OCI-LY7 (cell line): ENCODE measurements at regions not wholly inside any gene's neighbourhood (a gene's known extent, or its start where the extent isn't known, plus 50 kb on each side); places are given as distances from the start of the nearest gene placed in this dataset.
"Not testable (repeated sequence)": the region's sequence is repeated elsewhere in the genome, so short reads cannot be mapped to it uniquely, and the experiment has no call there.

Experiments
- EZH2phosphoT487 ChIP-seq: fragments of 200-600 bp; sonication (generic); IDR thresholded peaks from 2 replicates; pipeline ENCODE4 v1.6.1; 2018; ENCODE audit warnings: low read depth, borderline replicate concordance, mild to moderate bottlenecking, mixed run types, antibody characterized with exemption, low read length, moderate library complexity, mixed read lengths
- TF ChIP-seq, protein P1 (sequence below): fragments of 200-600 bp; sonication (generic); conservative IDR thresholded peaks from 2 replicates; pipeline ENCODE4 v1.5.1; 2014; ENCODE audit warnings: mild to moderate bottlenecking, antibody characterized with exemption, low read length, moderate library complexity, mixed read lengths

DNA sequence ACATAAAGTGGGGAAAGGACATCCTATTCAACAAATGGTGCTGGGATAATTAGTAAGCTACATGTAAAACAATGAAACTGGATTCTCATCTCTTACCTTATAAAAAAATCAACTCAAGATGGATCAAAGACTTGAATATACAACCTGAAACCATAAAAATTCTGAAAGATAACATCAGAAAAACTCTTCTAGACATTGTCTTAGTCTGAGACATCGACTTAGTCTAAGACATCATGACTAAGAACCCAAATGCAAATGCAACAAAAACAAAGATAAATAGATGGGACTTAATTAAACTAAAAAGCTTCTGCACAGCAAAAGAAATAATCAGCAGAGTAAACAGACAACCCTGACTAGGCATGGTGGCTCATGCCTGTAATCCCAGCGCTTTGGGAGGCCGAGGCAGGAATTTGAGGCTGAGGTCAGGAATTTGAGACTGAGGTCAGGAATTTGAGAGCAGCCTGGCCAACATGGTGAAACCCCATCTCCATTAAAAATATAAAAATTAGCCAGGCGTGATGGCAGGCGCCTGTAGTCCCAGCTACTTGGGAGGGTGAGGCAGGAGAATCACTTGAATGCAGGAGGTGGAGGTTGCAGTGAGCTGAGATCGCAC is 54.8 kb upstream of the PSME4 start:
- TF ChIP-seq, protein P1, sequence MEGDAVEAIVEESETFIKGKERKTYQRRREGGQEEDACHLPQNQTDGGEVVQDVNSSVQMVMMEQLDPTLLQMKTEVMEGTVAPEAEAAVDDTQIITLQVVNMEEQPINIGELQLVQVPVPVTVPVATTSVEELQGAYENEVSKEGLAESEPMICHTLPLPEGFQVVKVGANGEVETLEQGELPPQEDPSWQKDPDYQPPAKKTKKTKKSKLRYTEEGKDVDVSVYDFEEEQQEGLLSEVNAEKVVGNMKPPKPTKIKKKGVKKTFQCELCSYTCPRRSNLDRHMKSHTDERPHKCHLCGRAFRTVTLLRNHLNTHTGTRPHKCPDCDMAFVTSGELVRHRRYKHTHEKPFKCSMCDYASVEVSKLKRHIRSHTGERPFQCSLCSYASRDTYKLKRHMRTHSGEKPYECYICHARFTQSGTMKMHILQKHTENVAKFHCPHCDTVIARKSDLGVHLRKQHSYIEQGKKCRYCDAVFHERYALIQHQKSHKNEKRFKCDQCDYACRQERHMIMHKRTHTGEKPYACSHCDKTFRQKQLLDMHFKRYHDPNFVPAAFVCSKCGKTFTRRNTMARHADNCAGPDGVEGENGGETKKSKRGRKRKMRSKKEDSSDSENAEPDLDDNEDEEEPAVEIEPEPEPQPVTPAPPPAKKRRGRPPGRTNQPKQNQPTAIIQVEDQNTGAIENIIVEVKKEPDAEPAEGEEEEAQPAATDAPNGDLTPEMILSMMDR, result not testable (repeated sequence)
- TF ChIP-seq EZH2phosphoT487, result not testable (repeated sequence)
